ENCODE measurements at regions not wholly inside any gene's neighbourhood (a gene's known extent, or its start where the extent isn't known, plus 50 kb on each side); places are given as distances from the start of the nearest gene placed in this dataset.
"Not testable (repeated sequence)": the region's sequence is repeated elsewhere in the genome, so short reads cannot be mapped to it uniquely, and the experiment has no call there.

DNA sequence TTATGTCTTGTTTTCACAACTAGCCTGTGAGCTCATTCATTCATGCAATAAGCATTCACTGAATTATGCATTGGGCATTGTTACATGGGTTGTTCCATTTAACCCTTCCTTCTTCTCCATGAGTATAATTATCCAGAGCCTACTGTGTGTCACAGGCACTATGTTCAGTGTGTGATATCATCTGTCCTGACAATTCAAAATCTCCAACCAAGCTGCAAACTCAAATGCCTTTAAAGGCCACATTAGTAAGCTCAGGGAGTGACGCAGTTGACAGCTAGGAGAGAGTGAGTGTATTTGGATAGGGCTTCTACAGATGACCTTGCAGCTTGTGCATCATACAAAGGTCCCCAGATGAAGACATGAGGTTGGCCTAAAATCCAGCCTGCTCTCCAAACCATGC is 289.5 kb downstream of the OMA1 start:
- FAIRE-seq: no peak

DNA sequence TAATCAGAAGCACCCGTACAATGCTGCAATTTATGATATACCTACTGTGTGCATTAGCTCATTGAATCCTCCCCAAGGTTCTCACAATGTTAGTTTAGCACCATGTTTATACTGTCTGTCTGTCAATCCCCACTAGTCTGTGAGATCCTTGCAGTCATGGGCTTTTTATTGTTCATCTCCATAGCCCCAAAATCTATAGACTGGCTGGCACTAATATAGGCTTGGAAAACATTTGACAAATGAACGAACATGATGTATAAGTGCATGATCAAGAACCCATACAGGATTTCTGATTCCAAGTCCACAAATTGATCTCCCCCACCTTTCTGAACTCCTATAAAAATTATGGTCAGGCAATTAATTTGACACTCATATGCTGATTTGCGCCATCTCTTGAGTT is 290.0 kb downstream of the OMA1 start:
- no peak for FAIRE-seq
- DNase-seq (ENCODE audit: insufficient read length, low spot score): no peak

More for the DNA sequence above, 289.5 kb downstream of the OMA1 start:
- no peak for DNase-seq (ENCODE audit: insufficient read length, low spot score)

- DNase-seq (ENCODE audit: insufficient read length, low spot score) (no peak), FAIRE-seq (no peak)
Measured at GRCh38 chr1:58256041-58256440, 290.5 kb downstream of the OMA1 start.

DNA sequence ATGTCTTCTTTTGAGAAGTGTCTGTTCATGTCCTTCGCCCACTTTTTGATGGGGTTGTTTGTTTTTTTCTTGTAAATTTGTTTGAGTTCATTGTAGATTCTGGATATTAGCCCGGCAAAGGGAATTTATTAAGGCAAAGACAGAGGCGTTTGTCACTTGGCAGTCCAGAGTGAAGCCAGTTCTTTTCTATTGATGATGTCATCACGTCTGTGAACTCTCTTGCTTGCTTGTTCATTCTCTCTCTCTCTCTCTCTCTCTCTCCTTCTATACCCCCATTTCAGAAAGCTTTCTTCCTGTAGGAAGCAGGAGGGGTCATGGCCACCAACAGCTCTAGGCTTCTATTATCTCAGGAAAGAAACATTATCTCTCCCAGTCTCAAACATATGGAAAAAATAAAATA is 291.3 kb downstream of the OMA1 start:
- FAIRE-seq: no peak
- DNase-seq (ENCODE audit: insufficient read length, low spot score): no peak

DNA sequence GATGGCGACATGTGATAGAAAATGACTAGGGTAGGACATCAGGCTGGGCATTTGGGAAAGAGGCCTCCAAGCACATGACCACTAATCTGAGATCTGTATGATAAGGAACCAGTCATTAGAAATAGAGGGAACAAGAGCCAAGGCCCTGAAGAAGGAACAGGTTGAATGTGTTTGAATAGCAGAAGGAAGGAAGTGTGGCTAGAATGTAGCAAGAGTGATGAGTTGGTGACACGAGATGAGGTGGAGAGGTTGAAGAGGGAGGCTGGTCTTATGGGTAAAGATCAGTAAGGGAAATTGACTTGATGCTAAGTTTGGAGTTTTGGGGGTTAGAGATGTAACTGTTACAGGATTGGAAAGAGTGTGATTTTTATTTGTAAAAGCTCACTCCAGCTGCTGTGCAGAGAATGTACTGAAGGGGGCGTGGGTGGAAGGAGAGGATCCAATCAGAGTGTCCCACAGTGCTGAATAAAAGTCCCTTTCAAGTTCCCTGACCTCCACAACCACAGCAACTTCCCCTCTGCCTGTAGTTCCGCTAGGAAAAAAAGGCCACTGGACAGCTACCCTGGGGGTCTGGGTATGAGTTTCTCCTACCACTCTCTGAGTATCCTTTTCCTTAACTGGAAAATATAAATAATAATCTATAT is 295.0 kb downstream of the OMA1 start:
- FAIRE-seq (no peak), DNase-seq (ENCODE audit: insufficient read length, low spot score) (no peak)

GRCh38 chr1:58250587-58250948 is 296.0 kb downstream of the OMA1 start:
- no peak for FAIRE-seq
- no peak for DNase-seq (ENCODE audit: insufficient read length, low spot score)

DNA sequence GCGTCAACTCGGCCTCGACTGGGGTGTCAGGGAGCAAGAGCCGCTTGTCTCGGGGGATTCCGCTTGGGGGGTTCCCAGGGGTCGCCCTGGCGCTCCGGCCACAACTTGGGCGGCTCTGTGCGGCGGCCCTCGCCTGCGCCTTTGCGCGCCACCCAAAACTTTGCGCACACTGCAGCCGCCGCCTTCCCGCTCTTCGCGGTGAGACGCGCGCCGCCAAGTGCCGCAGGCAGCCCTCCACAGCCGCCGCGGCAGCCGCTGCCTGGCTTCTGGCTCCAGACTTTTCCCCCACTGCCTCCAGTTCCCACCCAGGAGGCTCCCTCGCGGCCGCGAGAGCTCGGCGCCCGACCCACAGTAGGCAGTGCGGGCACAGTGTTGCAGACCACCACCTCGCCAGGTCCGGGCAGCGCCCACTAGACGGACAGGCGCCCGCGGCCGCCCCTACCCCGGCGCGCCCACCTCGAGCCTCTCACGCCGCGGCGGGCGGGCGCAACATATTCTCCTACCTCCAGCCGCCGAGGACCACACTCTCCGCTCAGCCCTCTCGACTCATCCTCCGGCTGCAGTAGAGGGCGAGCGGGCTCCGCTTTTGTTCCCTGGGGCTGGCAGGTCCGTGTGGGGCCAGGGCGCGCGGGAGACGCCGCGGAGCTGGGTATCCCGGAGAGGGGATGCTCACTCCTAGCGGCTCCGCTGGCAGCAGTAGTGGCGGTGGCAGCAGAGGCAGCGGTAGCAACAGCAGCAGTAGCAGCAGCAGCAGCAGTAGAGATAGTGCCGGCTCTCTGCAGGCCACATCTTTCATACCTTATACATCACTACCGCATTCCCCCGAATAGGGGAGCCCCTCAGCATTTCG is 296.6 kb downstream of the OMA1 start:
- peak; percentile 12 for DNase-seq (ENCODE audit: insufficient read length, low spot score)
- FAIRE-seq: no peak

- FAIRE-seq (no peak), DNase-seq (ENCODE audit: insufficient read length, low spot score) (no peak)
Measured at GRCh38 chr1:58249388-58249736, 297.2 kb downstream of the OMA1 start.

- no peak for FAIRE-seq
Measured at GRCh38 chr1:58248791-58249190, 297.7 kb downstream of the OMA1 start.

GRCh38 chr1:58248072-58248471 is 298.5 kb downstream of the OMA1 start:
- FAIRE-seq: no peak
- DNase-seq (ENCODE audit: insufficient read length, low spot score): no peak

More at GRCh38 chr1:58248791-58249190, 297.7 kb downstream of the OMA1 start:
- no peak for DNase-seq (ENCODE audit: insufficient read length, low spot score)

DNA sequence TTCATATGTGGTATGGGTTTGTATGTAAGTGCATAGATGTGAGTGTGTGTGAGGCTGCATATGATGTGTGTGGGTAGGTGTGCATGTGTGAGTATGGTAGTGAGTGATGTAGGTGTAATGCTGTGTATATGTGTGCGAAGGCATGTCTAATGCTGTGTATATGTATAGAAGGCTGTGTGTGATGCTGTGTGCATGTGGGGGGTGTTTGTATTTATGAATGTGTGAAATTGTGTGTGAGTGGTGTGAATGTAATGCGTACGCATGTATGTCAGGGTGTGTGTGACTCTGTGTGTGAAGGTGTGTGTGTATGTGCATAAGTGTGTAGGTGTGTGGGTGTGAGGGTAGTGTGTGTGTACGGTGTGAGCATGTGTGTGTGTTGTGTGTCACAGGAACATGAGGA is 300.0 kb downstream of the OMA1 start:
- FAIRE-seq: no peak

DNA sequence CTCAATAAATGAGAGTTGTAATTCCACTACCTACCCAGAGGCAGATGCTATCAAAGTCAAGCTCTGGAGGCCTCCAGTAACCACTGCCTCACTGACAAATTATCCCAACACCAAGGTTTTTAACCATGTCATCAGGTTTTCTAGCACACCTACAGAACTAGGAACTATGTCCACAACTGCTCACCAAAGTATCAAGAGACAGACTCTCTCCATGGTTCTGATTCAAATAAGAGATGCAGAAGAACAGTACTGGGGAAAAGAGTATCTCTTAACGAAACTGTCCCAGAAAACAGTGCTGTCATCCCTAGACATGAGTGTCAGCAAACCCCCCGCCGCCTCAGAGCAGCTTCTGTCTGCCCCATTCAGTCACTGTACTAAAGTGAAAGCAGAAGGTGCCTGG is 301.7 kb downstream of the OMA1 start:
- DNase-seq (ENCODE audit: insufficient read length, low spot score) (no peak), FAIRE-seq (no peak)

More for the DNA sequence above, 300.0 kb downstream of the OMA1 start:
- no peak for DNase-seq (ENCODE audit: insufficient read length, low spot score)

GRCh38 chr1:58238846-58239245 is 307.7 kb downstream of the OMA1 start:
- FAIRE-seq: no peak
- DNase-seq (ENCODE audit: insufficient read length, low spot score): no peak

DNA sequence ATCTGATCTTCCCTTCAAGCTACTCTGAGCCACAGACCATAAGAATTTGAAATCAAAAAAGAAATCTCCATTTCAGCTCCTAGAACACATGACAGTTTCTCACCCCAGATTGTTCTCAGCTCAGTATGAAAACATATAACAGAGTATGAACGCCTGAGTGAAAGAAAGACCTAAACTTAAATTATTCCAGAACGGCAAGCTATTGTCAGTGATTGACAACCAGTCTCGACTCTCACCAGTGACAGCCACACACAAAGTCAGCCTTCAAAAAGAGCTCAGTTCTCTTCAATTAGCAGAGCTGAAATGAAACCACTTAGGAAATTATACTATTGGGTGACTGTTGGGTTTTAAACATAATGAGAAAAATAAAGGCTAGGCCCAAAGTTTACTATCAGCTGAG is 312.8 kb downstream of the OMA1 start:
- DNase-seq (ENCODE audit: insufficient read length, low spot score): no peak
- no peak for FAIRE-seq

DNA sequence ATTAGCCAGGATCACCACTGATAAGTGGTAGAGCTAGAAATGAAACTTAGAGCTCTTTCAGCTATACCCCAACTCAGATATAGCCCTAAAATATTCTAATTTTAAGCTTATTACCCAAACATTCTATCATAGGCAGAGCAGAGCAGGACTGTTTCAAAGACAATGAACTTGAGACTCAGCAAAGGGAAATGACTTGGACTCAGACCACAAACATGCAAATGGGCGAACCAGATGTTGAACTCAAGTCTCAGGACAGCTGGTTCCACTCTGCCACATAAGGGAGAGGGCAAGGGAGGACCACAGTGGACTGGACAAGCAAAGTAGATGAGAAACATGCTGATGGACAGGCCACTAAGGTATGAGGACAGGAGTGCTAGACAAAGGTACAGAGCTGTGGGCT is 315.3 kb downstream of the OMA1 start:
- FAIRE-seq: no peak
- no peak for DNase-seq (ENCODE audit: insufficient read length, low spot score)

GRCh38 chr1:58227604-58228003 is 318.9 kb downstream of the OMA1 start:
- no peak for FAIRE-seq

DNA sequence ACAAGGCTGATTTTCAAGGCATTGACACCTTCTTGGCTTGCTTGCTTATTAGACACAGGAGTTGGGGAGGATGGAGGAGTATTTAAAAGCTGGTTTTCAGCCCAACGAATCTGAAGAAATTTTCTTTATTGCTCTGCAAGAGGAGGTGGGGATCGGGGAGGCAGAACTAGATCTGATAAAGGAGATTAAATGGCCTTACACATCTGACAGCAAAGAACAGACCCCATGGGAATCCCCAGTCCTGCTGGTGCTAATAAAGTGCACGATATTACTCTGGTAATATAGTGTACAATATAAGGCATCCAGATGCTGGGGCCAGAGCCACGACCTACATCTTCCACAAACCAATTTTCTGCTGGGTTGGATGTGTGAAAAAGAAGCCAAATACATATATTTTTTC is 323.0 kb downstream of the OMA1 start:
- FAIRE-seq (no peak), DNase-seq (ENCODE audit: insufficient read length, low spot score) (no peak)

More at GRCh38 chr1:58227604-58228003, 318.9 kb downstream of the OMA1 start:
- DNase-seq (ENCODE audit: insufficient read length, low spot score): no peak

- DNase-seq (ENCODE audit: insufficient read length, low spot score) (no peak), FAIRE-seq (no peak)
Measured at GRCh38 chr1:58220836-58221472, 325.6 kb downstream of the OMA1 start.

DNA sequence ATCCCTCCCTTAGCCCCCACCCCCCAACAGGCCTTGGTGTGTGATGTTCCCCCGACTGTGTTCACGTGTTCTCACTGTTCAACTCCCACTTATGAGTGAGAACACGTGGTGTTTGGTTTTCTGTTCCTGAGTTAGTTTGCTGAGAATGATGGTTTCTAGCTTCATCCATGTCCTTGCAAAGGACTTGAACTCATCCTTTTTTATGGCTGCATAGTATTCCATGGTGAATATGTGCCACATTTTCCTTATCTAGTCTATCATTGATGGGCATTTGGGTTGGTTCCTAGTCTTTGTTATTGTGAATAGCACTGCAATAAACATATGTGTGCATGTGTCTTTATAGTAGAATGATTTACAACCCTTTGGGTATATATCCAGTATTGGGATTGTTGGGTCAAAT is 330.4 kb downstream of the OMA1 start:
- not testable (repeated sequence) for DNase-seq (ENCODE audit: insufficient read length, low spot score); FAIRE-seq

GRCh38 chr1:58214674-58215073 is 331.9 kb downstream of the OMA1 start:
- DNase-seq (ENCODE audit: insufficient read length, low spot score): no peak
- FAIRE-seq: no peak

DNA sequence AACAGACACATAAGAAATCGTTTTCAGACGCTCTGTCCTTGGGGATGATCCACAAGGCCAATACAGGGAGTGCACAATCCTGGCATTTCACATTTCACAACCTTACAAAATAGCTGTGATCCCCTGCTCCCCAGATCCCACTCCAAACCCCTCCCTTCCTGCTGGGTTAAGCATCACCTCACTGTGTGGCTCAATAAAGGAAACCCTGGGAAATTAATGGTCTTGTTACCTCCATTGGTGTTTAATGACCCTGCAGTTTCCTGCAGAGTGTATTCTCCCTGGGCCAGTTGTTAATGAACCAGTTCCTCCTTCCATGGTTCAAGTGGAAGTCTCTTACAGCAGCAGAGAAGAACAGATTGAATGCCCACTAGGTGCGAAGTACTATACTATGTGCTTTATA is 334.7 kb downstream of the OMA1 start:
- no peak for FAIRE-seq
- no peak for DNase-seq (ENCODE audit: insufficient read length, low spot score)

GRCh38 chr1:58209575-58209974 is 337.0 kb downstream of the OMA1 start:
- no peak for FAIRE-seq
- DNase-seq (ENCODE audit: insufficient read length, low spot score): no peak
